IPS-20b (cell line): ENCODE measurements at regions not wholly inside any gene's neighbourhood (a gene's known extent, or its start where the extent isn't known, plus 50 kb on each side); places are given as distances from the start of the nearest gene placed in this dataset.

Source experiments
- H3K27ac ChIP-seq: one replicate; pipeline ENCODE4 v1.5.1; 2013; ENCODE audit warnings: low read length
- H3K27me3 ChIP-seq: 2 replicates; pipeline ENCODE4 v1.6.1; 2013; ENCODE audit warnings: mild to moderate bottlenecking, low read length, inconsistent platforms; ENCODE audit not compliant: insufficient read depth
- H3K36me3 ChIP-seq: 2 replicates; pipeline ENCODE4 v1.6.1; 2013; ENCODE audit warnings: low read depth, mild to moderate bottlenecking, inconsistent platforms, low read length, moderate library complexity; ENCODE audit not compliant: insufficient read depth
- H3K4me1 ChIP-seq: 2 replicates; pipeline ENCODE4 v1.6.1; 2013; ENCODE audit warnings: mild to moderate bottlenecking, control low read depth, inconsistent platforms, low read length, moderate library complexity; ENCODE audit not compliant: insufficient read depth
- H3K4me3 ChIP-seq: 2 replicates; pipeline ENCODE4 v1.5.1; 2013; ENCODE audit warnings: mild to moderate bottlenecking, low read length, inconsistent platforms
- H3K9ac ChIP-seq: 2 replicates; pipeline ENCODE4 v1.6.1; 2013; ENCODE audit warnings: low read depth, mild to moderate bottlenecking, inconsistent platforms, low read length, moderate library complexity
- H3K9me3 ChIP-seq: 2 replicates; pipeline ENCODE4 v1.6.1; 2013; ENCODE audit warnings: mild to moderate bottlenecking, low read depth, low read length, inconsistent platforms; ENCODE audit not compliant: insufficient read depth

- H3K36me3 ChIP-seq = no peaks in the 10 kb centered on the region
- no peaks in the 10 kb centered on the region for H3K9me3 ChIP-seq
- no peak overlapping the region for H3K4me3 ChIP-seq
- no peak overlapping the region for H3K27ac ChIP-seq
- H3K27me3 ChIP-seq = no peaks in the 10 kb centered on the region
- no peaks in the 10 kb centered on the region; the same call in 1 of the 2 replicates for H3K4me1 ChIP-seq
- no peak overlapping the region for H3K9ac ChIP-seq
Measured at GRCh38 chr2:58651930-58652329, 410.8 kb upstream of the FANCL start.

GRCh38 chr2:58650781-58651180 is 409.7 kb upstream of the FANCL start:
- Histone ChIP-seq H3K4me1 (no peaks in the 10 kb centered on the region; the same call in 1 of the 2 replicates), H3K9ac (no peak overlapping the region), H3K27me3 (no peaks in the 10 kb centered on the region), H3K27ac (no peak overlapping the region), H3K36me3 (no peaks in the 10 kb centered on the region), H3K9me3 (no peaks in the 10 kb centered on the region), H3K4me3 (no peak overlapping the region)

GRCh38 chr2:58649756-58650155 is 408.6 kb upstream of the FANCL start:
- no peak overlapping the region for H3K4me3 ChIP-seq
- H3K9ac ChIP-seq = no peak overlapping the region
- H3K27me3 ChIP-seq = no peaks in the 10 kb centered on the region
- no peaks in the 10 kb centered on the region for H3K36me3 ChIP-seq
- H3K27ac ChIP-seq = no peak overlapping the region
- no peaks in the 10 kb centered on the region for H3K9me3 ChIP-seq
- peaks cover 4% of the 10 kb centered on the region for H3K4me1 ChIP-seq

GRCh38 chr2:58645017-58645416 is 403.9 kb upstream of the FANCL start:
- no peaks in the 10 kb centered on the region for H3K27me3 ChIP-seq
- peaks cover 16% of the 10 kb centered on the region for H3K4me1 ChIP-seq
- H3K4me3 ChIP-seq = no peak overlapping the region
- H3K27ac ChIP-seq = no peak overlapping the region
- H3K9me3 ChIP-seq = no peaks in the 10 kb centered on the region
- no peak overlapping the region for H3K9ac ChIP-seq
- no peaks in the 10 kb centered on the region for H3K36me3 ChIP-seq

- H3K36me3 ChIP-seq = no peaks in the 10 kb centered on the region
- no peaks in the 10 kb centered on the region for H3K27me3 ChIP-seq
- H3K9me3 ChIP-seq = no peaks in the 10 kb centered on the region
- H3K27ac ChIP-seq = no peak overlapping the region
- H3K4me3 ChIP-seq = no peak overlapping the region
- peaks cover 18% of the 10 kb centered on the region for H3K4me1 ChIP-seq
- H3K9ac ChIP-seq = no peak overlapping the region
Measured at GRCh38 chr2:58644451-58644850, 403.3 kb upstream of the FANCL start.

GRCh38 chr2:58641001-58641400 is 399.9 kb upstream of the FANCL start:
- no peak overlapping the region for H3K9ac ChIP-seq
- no peaks in the 10 kb centered on the region for H3K9me3 ChIP-seq
- H3K27ac ChIP-seq = no peak overlapping the region
- peaks cover 29% of the 10 kb centered on the region for H3K4me1 ChIP-seq
- H3K27me3 ChIP-seq = no peaks in the 10 kb centered on the region
- no peak overlapping the region for H3K4me3 ChIP-seq
- no peaks in the 10 kb centered on the region for H3K36me3 ChIP-seq

GRCh38 chr2:58640042-58640441 is 398.9 kb upstream of the FANCL start:
- Histone ChIP-seq H3K36me3 (no peaks in the 10 kb centered on the region), H3K27me3 (no peaks in the 10 kb centered on the region), H3K4me3 (no peak overlapping the region), H3K9me3 (no peaks in the 10 kb centered on the region), H3K4me1 (peaks cover 37% of the 10 kb centered on the region), H3K27ac (no peak overlapping the region), H3K9ac (no peak overlapping the region)

- Histone ChIP-seq H3K27me3 (no peaks in the 10 kb centered on the region), H3K36me3 (no peaks in the 10 kb centered on the region), H3K27ac (no peak overlapping the region), H3K4me3 (no peak overlapping the region), H3K9ac (no peak overlapping the region), H3K9me3 (no peaks in the 10 kb centered on the region), H3K4me1 (peaks cover 46% of the 10 kb centered on the region)
Measured at GRCh38 chr2:58638256-58638805, 397.2 kb upstream of the FANCL start.

GRCh38 chr2:58636872-58637271 is 395.7 kb upstream of the FANCL start:
- Histone ChIP-seq H3K36me3 (no peaks in the 10 kb centered on the region), H3K4me3 (no peak overlapping the region), H3K9ac (no peak overlapping the region), H3K9me3 (no peaks in the 10 kb centered on the region), H3K4me1 (peaks cover 46% of the 10 kb centered on the region), H3K27ac (no peak overlapping the region), H3K27me3 (no peaks in the 10 kb centered on the region)

GRCh38 chr2:58635801-58636375 is 394.8 kb upstream of the FANCL start:
- Histone ChIP-seq H3K36me3 (no peaks in the 10 kb centered on the region), H3K4me3 (no peak overlapping the region), H3K9ac (peak overlapping the region; percentile 17; the same call in 1 of the 2 replicates), H3K27me3 (no peaks in the 10 kb centered on the region), H3K4me1 (peaks cover 45% of the 10 kb centered on the region), H3K9me3 (no peaks in the 10 kb centered on the region), H3K27ac (no peak overlapping the region)

- Histone ChIP-seq H3K27me3 (no peaks in the 10 kb centered on the region), H3K9ac (no peak overlapping the region; the same call in 1 of the 2 replicates), H3K9me3 (no peaks in the 10 kb centered on the region), H3K27ac (no peak overlapping the region), H3K4me3 (peak overlapping the region; percentile 15; the same call in 1 of the 2 replicates), H3K4me1 (peaks cover 39% of the 10 kb centered on the region), H3K36me3 (no peaks in the 10 kb centered on the region)
Measured at GRCh38 chr2:58634653-58635370, 393.7 kb upstream of the FANCL start.
